ENCODE measurements at regions not wholly inside any gene's neighbourhood (a gene's known extent, or its start where the extent isn't known, plus 50 kb on each side); places are given as distances from the start of the nearest gene placed in this dataset.
"Not testable (repeated sequence)": the region's sequence is repeated elsewhere in the genome, so short reads cannot be mapped to it uniquely, and the experiment has no call there.

DNA sequence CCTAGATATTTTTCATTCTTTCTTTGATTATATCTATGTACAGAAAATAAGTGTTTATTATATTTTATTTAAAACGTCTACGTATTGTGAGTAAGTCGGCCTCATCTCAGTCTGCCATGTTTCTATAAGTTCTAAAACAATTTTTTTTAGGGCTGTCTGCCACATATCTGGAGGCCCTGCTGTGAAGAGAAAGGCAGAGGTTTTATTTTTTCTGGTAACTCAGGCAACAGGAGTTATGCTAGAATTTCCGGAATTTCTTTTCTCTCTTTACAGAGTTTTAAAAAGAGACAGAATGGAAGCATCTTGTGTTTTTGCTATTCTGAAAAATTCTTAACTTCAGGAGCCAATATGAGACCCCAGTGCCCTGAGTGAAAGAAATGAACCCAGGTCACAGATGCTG is 1124.0 kb upstream of the TENM3 start:
- DNase-seq, result no peak

DNA sequence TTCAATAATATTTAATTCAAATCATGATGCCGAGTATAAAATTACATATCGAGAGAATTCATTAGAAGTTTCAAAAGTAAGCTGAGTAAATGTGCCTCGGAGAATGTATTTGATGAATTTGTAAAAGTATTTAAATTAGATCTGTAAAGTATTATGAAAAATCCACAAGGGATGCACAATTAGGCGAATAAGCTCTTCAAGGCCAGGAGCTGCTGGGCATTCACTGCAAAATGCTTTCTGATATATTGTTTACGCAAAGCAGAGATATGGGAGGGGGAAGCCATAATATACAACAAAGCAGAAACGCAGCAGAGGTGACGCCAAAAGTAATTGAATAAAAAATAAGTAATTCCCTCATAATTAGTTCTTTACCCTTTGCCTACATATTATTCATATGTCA is 1121.5 kb upstream of the TENM3 start:
- no peak for DNase-seq
- intact Hi-C loops (cut with DNase I), result no loop called here

More for the DNA sequence above, 1124.0 kb upstream of the TENM3 start:
- intact Hi-C loops (cut with DNase I), result no loop called here

DNA sequence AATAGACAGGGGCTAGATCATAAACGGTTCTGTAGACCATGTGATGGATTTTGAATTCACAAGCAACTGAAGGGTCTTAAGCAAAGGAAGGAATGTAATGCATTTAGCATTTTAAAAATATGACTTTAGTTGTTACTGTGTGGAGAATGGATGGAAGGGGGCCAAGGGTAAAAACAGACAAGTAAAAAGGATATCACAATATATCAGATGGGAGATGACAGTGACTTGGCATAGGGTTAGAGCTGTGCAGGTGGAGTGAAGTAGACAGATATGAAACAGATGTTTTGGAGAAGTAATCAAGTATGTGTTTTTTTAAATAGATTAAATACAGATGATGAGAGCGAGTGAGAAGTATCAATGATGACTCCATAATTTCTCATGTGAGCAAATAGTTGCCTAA is 1116.0 kb upstream of the TENM3 start:
- intact Hi-C loops (cut with DNase I), result no loop called here

DNA sequence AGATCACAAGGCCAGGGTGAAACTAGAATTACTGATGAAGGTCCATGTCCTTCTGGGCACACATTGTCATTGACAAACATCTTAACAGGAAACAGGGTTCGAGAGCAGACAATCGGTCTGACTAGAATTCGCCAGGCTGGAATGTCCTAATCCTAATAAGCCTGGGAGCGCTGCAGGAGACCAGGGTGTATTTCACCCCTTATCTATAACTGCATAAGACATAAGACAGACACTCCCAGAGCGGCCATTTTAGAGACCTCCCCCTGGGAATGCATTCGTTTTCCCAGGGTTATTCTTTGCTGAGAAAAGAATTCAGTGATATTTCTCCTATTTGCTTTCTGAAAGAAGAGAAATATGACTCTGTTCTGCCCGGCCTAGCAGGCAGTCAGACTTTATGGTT is 1112.9 kb upstream of the TENM3 start:
- intact Hi-C loops (cut with DNase I), result not testable (repeated sequence)

More for the DNA sequence above, 1116.0 kb upstream of the TENM3 start:
- DNase-seq, result no peak

DNA sequence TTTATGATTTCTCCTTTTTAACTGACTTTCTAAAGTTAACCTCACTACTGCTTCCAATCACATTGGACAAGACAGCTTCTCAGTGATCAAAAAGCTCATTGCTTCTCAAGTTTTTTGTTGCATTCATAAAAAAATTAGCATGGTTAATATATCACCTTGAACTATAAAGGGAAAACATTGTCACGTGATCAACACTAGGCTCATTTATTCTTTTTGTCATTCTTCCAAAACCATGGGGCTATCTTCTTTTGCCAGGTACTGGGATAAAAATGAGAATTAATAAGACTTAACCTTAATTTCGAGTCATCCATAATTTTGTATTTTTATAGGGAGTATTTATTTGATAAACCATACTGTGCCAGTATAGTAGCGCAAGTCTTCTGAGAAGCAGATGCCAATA is 1105.9 kb upstream of the TENM3 start:
- intact Hi-C loops (cut with DNase I), result no loop called here

More for the DNA sequence above, 1112.9 kb upstream of the TENM3 start:
- not testable (repeated sequence) for DNase-seq

DNA sequence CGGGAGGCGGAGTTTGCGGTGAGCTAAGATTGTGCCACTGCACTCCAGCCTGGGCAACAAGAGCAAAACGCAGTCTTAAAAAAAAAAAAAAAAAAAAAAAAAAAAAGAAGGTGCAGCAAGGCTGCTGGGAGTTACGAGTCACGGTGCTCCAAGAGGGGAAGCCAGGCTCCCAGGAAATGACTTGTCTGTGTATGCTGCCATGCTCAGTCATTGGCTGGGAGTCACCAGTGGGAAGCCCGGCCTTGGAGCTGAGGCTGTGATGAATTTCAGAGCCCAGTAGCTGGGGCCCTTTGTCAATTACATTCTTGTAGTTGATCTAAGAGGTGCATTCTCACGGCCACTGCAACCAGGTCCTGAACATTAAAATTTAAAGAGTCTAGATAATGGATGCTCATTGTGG is 1105.1 kb upstream of the TENM3 start:
- intact Hi-C loops (cut with DNase I), result no loop called here
- DNase-seq, result no peak

More for the DNA sequence above, 1105.9 kb upstream of the TENM3 start:
- no peak for DNase-seq

DNA sequence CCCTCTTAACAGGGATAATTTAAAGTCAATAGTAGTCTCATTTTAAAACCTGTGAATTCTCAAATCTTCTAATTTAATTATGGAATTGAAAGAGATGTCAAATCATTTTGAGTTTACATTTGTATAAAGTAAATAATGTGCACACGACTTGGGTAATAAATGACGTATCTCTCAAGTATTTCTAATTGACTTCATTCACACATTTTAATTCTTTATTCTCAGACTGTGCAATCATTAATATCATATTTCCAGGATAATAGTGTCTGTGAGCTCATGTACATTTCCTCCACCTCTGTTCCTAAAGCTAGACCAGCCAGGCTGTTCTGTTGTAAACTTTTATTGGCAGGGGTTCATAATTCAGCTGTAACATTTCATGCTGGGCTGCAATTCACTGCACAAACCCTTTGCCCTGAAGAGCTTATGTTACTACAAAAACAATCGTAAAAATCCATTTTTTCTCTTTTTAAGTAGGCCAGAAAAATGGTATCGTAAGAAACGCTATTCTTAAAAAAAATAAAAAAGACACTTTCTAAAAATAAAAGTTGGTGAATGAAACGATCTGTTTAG is 1103.1 kb upstream of the TENM3 start:
- intact Hi-C loops (cut with DNase I), result no loop called here
- no peak for DNase-seq

DNA sequence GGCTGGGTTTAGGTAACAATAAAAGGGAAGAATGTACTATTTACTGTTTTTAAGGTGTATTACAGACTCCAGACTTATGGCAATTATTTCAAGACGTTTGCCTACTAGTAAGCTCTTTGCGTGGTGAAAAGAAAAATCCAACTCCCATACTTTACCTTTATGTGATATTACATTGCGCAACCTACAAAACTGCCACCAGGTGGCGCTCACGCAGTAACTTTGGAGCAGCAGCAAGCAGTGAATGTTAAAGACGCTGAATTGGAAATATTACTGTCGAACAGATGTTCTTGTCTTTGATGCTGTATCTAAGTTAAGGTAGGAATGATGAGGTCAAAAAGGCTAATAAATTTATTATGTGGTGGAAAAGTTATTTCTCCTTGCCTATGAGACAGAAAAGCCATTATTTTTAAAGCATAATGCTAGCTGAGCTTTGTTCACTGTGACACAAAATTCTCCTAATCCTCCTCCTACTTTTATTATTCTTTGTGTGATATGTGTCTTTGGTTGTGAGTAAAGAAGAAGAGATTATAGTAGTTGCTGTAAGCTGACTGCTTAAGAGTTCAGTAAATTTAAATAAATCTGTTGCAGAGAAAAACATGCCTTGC is 1099.8 kb upstream of the TENM3 start:
- peak; percentile 77 to 97 (median 86) for DNase-seq
- intact Hi-C loops (cut with DNase I), result loop anchor here (1.0 to 2.0 kb wide), 3 partner anchors 315 to 1663 kb away; no protein-coding TSS in a partner anchor

DNA sequence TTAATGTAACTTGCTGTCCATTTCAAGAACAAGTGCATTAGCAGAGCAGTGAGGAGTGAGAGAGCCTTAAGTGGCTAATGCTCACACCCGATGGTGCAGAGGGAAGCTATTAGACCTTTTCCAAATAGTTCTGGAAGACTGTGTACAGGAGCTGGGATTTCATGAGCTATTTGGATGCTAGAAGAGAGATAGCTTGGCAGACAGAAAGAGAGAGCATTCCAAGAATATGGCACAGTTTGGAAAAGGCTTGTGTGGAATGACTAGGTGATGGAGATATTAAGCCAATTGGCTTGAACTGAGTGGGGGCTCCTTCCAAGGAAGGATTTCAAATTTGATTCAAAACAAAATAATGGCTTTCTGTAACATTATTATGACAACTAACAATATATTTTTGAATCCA is 1097.2 kb upstream of the TENM3 start:
- intact Hi-C loops (cut with DNase I), result no loop called here
- no peak for DNase-seq

DNA sequence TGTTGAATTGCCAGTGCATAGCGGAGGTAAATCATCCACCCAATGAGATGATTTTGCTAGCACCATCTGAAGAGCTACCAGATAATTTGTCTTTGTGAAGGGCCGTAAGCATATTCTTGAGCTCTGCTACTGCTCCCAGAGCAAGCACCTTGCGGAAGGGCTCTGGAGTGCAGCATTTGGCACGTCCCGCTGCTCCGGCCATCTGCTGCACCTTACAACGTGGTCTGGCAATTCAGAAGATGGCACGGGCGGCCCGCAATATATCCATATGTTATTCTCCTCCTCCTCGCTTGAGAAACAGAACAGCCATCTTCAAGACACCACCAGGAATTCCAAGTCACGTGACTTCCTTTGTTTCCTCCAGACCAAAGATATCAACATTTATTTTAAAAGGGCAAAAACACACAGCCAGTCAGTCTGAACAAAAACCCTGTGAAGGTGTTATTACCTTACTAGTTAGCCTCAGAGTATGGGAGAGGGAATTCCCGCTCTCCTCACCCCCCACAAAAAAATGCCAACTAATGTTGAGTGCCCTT is 1095.7 kb upstream of the TENM3 start:
- intact Hi-C loops (cut with DNase I), result no loop called here
- no peak for DNase-seq

DNA sequence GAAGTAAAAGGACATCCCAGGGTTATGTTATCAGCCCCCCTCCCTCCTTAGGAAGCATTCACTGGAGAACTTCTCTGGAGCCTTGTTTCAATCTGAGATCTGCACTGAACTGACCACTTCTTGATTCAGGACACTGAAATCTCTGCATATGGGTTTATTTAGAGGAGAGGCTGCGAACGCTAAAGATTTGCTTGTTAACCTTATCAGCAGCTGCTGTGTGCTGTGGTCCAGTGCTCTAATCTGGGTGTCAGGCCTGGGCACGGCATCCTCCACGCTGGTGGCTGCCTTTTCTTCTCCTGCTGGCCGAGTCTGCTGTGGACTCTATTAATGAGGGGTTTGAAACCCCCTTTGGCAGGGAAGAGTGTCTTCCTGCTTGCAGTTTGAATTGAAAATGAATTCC is 1094.7 kb upstream of the TENM3 start:
- no peak for DNase-seq
- intact Hi-C loops (cut with DNase I), result no loop called here

DNA sequence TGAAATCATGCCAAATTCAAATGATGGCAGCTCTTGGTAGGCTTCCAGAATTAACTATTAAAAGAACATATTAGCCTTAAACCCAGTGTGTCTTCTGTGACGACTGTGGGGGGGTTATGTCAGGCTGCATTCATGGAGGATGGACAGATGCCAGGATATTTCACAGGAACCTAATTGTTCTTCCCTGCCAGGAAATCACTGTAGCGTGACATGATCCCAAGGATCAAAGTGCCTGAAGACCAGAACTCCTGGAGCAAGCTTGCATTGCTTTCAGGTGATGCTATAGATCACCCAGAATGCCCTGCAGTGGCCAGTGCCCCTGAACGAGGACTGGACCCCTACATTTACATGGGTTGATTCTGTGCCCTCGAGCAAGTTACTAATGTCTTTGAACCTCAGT is 1093.0 kb upstream of the TENM3 start:
- intact Hi-C loops (cut with DNase I), result no loop called here

DNA sequence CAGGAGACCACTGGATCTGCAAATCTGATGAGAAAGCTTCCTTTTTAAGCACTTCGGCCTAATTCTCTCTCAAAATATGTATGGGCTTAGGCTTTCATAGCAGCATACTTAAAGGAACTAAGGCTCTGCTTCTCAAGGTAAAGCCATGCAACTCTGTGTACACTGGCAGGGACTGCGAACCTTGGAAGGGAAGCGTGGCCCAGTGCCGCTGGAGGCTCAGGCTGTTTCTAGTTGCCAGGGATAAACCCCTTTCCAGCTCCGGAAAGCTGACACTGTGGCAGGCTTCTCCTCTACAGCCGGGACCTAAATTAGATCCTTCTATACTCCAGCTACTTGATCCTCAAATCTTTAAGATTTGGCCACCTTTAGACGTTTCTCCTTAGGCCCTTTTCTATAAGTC is 1091.3 kb upstream of the TENM3 start:
- no peak for DNase-seq

More for the DNA sequence above, 1093.0 kb upstream of the TENM3 start:
- DNase-seq, result no peak

DNA sequence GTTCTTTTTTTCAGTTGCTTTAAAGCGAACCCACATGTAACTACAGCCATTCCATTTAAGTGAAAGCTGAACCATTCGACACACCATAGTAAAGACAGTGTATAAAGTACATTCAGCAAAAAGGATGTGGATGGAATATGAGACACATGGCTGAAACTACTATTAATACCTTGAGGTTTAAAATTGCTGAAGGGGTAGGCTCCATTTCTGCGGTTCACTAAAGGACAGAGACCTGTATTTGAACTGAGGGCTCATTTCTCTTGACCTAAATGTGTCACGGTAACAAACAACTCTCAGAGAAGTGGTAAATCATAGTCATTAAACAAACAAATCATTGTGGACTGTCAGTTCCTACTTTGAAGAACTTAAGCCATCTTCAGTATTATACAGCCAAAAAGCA is 1085.6 kb upstream of the TENM3 start:
- no peak for DNase-seq
- intact Hi-C loops (cut with DNase I), result no loop called here

More for the DNA sequence above, 1091.3 kb upstream of the TENM3 start:
- intact Hi-C loops (cut with DNase I), result no loop called here

DNA sequence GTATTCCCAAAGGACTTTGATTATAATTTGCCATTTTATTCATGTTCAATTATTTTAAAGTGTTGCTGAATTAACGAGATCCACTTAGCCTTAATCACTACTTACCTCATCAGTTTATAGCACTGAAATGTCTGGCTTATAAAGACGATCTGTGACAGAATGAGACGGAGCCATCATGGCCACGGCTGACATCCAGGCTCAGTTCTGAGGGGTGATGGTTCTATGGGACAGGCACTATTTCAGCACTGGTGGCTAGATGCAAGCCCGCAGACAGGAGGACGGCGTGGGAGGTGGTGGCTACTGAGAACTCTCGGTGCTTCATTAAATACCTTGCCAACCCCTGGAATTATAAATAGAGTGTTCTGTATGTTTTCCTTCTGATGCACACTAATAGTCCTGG is 1084.2 kb upstream of the TENM3 start:
- intact Hi-C loops (cut with DNase I), result no loop called here
- DNase-seq, result no peak

DNA sequence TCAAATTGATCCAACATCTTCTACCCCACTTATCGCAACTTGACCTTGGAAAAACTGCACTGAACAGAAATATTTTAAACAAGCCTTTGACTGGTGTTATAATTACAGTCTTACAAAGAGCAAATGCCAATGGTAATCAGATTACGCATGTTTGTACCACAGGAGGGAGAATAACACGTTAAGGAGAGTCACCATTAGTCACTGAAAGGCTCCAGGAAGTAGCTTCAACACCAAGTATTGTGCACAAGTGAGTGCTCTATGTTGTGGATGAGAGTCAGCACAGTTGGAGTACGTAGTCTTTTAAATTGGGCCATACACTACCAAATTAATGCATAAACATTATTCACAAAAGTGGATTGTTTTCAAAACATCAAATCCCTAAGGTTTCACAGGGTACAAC is 1081.5 kb upstream of the TENM3 start:
- DNase-seq, result no peak
- intact Hi-C loops (cut with DNase I), result no loop called here

DNA sequence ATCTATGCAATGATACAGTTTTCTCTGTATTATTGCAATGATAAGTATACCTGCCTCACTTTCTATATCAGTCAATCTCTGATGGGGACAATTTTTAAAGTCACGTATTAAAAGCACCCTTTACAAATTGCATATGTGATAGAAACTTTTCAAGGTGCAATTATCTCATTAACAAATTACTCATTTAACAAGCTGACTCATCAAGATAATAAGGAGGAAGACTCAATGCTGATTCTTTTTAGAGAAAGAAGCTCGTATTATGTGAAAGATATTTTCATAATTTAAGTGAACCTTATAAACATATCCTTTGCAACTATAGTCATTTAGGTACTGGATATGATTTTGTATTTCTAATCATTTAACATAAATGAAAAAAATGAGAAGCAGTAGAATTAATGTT is 1080.9 kb upstream of the TENM3 start:
- intact Hi-C loops (cut with DNase I), result no loop called here
- no peak for DNase-seq

DNA sequence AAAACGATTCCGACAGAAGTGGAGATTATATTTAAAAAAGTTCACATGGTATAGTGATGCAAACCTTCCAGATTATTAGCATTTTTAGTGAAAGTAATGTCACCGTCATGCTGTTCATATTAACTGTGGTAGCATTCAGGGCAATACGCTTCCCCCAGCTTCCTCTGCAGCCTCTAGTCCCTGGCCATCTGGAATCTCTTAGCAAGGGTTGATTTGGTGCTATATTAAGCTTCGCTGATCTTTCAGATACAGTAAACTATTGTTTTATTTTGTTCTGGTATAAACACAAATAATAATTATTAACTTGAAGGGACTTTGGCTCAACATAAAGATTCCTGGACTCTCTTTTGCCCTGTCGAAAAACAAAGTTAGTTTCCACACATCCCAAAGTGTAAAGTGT is 1080.5 kb upstream of the TENM3 start:
- intact Hi-C loops (cut with DNase I), result no loop called here
- DNase-seq, result no peak

DNA sequence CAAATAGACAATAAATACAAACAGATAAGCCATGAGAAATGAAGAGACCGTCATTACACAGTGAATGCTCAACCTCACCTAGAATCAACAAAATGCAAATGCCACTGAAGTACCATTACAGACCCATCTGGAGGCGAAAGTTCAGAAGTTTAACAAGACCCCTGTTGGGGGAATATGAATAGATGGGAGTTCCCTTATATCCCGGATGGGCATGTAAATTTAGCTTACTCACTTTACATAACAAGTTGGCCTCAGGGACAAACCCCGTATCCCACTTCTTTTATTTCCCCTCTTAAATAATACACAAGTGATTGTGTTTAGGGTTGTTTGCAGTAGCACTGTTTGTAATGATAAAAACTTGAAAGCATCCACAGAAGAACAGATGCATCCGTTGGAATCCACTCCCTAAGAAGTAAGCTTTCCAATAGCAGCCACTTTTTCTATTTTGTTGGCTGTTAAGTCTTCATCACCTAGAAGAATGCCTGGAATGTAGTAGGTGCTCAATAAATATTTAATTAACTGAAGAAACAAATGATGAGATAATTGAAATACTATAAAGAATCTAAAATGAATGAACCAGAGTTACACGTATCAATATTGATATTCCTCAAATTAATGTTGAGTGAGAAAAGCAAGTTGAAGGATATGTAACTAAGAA is 1076.3 kb upstream of the TENM3 start:
- no peak for DNase-seq
- intact Hi-C loops (cut with DNase I), result no loop called here

DNA sequence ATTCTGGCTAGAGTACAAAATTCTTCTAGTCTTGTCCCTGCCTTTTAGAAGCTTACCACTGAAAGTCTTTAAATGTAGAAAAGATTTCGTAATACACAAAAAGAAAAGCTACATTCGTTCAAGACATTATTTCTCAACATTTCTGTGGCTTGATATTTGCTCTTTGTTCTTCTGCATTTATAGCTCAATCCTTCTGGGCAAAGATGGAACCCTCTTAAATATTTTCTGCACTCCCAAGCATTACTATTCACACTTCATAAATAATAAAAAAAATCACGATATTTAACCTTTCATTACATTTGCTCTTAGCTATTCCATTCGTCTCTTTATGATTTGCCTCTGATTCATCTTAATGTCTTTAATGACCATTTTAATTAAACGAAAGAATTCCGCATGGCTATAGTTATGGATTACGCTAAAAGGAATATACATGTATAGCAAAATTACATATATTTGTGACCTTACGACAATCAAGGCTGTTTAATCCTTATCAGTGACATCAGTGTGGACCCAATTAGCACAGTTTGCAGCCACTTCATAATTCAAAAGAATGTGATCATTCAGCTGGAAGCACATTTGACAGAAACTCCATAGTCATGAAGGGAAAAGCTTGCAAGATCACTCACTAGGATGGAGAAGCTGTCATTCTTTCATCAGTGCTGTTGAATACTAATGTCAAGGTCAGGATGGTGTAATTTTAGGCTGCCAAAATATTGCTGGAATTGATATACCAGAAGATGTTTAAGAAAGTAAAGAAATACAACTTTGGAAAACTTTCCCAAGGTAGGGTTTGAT is 1075.0 kb upstream of the TENM3 start:
- intact Hi-C loops (cut with DNase I), result no loop called here
- no peak for DNase-seq

DNA sequence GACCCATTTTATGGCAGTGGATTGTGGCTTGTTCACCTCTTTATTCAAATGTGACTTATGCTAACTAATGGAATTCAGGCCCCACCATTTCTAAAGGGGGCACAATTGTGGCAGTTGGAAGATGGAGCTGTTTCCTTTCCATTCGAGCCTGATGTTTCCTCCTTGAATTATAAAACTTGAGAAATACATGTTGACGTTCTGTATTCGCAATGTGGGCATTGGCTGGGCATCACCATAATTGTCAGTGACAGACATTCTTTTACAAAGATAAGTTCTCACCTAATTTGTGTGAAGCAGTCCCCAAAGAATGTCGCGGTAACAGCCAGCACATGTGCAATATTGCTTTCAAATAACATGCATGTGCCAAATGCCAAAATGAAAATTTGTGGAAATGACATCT is 1070.2 kb upstream of the TENM3 start:
- no peak for DNase-seq
- intact Hi-C loops (cut with DNase I), result no loop called here
